ENCODE measurements at regions not wholly inside any gene's neighbourhood (a gene's known extent, or its start where the extent isn't known, plus 50 kb on each side); places are given as distances from the start of the nearest gene placed in this dataset.

GRCh38 chr3:118436697-118437262 lies 597.9 kb downstream of the IGSF11 start:
- TF ChIP-seq CTCF (conservative IDR thresholded peaks at IDR 0.05; ENCODE audit: low read depth in 2 of 2) (no peak), EZH2phosphoT487 (IDR thresholded peaks at IDR 0.05; ENCODE audit: unreplicated experiment) (no peak), POLR2AphosphoS5 (IDR thresholded peaks at IDR 0.05; ENCODE audit: low read depth) (no peak), EZH2 (IDR thresholded peaks at IDR 0.05; ENCODE audit: low read depth, unreplicated experiment) (no peak), JUNB (IDR thresholded peaks at IDR 0.05; ENCODE audit: unreplicated experiment) (no peak), ZNF331 (CRISPR knock-in tag; IDR thresholded peaks at IDR 0.05; ENCODE audit: low read depth) (no peak), CREB1 (CRISPR knock-in tag; IDR thresholded peaks at IDR 0.05; ENCODE audit: low read depth) (no peak), NANOG (IDR thresholded peaks at IDR 0.05; ENCODE audit: borderline replicate concordance) (no peak), STAT1 (IDR thresholded peaks at IDR 0.05; ENCODE audit: unreplicated experiment) (no peak), REST (IDR thresholded peaks at IDR 0.05; ENCODE audit: unreplicated experiment) (no peak), ZNF114 (CRISPR knock-in tag; IDR thresholded peaks at IDR 0.05) (no peak)
- TF ChIP-seq, protein P1, sequence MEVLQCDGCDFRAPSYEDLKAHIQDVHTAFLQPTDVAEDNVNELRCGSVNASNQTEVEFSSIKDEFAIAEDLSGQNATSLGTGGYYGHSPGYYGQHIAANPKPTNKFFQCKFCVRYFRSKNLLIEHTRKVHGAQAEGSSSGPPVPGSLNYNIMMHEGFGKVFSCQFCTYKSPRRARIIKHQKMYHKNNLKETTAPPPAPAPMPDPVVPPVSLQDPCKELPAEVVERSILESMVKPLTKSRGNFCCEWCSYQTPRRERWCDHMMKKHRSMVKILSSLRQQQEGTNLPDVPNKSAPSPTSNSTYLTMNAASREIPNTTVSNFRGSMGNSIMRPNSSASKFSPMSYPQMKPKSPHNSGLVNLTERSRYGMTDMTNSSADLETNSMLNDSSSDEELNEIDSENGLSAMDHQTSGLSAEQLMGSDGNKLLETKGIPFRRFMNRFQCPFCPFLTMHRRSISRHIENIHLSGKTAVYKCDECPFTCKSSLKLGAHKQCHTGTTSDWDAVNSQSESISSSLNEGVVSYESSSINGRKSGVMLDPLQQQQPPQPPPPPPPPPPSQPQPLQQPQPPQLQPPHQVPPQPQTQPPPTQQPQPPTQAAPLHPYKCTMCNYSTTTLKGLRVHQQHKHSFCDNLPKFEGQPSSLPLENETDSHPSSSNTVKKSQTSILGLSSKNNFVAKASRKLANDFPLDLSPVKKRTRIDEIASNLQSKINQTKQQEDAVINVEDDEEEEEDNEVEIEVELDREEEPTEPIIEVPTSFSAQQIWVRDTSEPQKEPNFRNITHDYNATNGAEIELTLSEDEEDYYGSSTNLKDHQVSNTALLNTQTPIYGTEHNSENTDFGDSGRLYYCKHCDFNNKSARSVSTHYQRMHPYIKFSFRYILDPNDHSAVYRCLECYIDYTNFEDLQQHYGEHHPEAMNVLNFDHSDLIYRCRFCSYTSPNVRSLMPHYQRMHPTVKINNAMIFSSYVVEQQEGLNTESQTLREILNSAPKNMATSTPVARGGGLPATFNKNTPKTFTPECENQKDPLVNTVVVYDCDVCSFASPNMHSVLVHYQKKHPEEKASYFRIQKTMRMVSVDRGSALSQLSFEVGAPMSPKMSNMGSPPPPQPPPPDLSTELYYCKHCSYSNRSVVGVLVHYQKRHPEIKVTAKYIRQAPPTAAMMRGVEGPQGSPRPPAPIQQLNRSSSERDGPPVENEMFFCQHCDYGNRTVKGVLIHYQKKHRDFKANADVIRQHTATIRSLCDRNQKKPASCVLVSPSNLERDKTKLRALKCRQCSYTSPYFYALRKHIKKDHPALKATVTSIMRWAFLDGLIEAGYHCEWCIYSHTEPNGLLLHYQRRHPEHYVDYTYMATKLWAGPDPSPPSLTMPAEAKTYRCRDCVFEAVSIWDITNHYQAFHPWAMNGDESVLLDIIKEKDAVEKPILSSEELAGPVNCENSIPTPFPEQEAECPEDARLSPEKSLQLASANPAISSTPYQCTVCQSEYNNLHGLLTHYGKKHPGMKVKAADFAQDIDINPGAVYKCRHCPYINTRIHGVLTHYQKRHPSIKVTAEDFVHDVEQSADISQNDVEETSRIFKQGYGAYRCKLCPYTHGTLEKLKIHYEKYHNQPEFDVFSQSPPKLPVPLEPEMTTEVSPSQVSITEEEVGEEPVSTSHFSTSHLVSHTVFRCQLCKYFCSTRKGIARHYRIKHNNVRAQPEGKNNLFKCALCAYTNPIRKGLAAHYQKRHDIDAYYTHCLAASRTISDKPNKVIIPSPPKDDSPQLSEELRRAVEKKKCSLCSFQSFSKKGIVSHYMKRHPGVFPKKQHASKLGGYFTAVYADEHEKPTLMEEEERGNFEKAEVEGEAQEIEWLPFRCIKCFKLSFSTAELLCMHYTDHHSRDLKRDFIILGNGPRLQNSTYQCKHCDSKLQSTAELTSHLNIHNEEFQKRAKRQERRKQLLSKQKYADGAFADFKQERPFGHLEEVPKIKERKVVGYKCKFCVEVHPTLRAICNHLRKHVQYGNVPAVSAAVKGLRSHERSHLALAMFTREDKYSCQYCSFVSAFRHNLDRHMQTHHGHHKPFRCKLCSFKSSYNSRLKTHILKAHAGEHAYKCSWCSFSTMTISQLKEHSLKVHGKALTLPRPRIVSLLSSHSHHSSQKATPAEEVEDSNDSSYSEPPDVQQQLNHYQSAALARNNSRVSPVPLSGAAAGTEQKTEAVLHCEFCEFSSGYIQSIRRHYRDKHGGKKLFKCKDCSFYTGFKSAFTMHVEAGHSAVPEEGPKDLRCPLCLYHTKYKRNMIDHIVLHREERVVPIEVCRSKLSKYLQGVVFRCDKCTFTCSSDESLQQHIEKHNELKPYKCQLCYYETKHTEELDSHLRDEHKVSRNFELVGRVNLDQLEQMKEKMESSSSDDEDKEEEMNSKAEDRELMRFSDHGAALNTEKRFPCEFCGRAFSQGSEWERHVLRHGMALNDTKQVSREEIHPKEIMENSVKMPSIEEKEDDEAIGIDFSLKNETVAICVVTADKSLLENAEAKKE (CRISPR knock-in tag; IDR thresholded peaks at IDR 0.05): no peak
- TF ChIP-seq, protein P2, sequence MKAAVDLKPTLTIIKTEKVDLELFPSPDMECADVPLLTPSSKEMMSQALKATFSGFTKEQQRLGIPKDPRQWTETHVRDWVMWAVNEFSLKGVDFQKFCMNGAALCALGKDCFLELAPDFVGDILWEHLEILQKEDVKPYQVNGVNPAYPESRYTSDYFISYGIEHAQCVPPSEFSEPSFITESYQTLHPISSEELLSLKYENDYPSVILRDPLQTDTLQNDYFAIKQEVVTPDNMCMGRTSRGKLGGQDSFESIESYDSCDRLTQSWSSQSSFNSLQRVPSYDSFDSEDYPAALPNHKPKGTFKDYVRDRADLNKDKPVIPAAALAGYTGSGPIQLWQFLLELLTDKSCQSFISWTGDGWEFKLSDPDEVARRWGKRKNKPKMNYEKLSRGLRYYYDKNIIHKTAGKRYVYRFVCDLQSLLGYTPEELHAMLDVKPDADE (IDR thresholded peaks at IDR 0.05): no peak

Measured in GM23338 (cell line).